ENCODE measurements at regions not wholly inside any gene's neighbourhood (a gene's known extent, or its start where the extent isn't known, plus 50 kb on each side); places are given as distances from the start of the nearest gene placed in this dataset.
"Not testable (repeated sequence)": the region's sequence is repeated elsewhere in the genome, so short reads cannot be mapped to it uniquely, and the experiment has no call there.

DNA sequence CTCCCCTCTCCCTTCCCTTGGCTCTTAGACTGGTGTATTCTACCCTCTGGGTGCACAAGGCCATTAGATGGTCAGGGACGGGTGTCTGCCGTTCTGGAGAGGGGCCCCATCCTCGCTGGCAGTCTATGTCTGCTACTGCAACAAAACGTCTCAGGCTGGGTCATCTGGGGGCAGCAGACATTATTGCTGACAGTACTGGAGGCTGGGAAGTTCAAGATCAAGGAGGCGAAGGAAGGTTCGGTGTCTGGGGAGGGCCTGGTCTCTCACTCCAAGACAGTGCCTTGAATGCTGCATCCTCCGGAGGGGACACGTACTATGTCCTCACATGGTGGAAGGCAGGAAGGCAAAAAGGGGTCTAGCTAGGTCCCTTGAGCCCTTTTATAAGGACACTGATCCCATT is 93.4 kb upstream of the COL5A1 start:
- Histone ChIP-seq H3K27ac (ENCODE audit: low read length) (no peak overlapping the region), H3K4me1 (ENCODE audit: control insufficient read depth, insufficient read depth, low read length) (peaks cover 14% of the 10 kb centered on the region), H3K36me3 (ENCODE audit: control insufficient read depth, insufficient read depth, low read length) (no peaks in the 10 kb centered on the region), H3K9me3 (ENCODE audit: control insufficient read depth, low read depth, low read length) (no peaks in the 10 kb centered on the region), H3K4me3 (ENCODE audit: low read length) (no peak overlapping the region), H3K27me3 (ENCODE audit: control insufficient read depth, insufficient read depth, low read length) (peaks cover 5% of the 10 kb centered on the region)
- no CpG with 5 or more reads among the region's 8 CpGs for WGBS (ENCODE audit: insufficient coverage, low lambda C conversion rate)
- no peak for DNase-seq

DNA sequence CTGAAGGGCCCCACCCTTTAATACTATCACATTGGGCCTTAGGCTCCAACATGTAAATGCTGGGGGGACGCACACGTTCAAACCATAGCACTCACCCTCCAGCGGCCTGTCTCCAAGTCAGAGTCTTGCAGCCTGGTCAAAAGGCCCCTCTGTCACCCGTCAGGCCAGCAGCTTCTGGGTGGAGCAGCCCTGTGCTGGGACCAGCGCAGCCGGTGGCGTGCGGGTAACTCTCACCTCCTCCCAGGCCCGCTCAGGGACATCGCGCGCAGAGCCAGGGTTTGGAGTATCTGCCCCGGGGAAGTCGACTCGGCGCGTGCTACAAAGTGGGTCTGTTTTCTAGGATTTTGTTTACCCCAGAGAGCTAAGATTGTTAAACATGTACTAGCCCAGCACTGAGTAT is 93.0 kb upstream of the COL5A1 start:
- WGBS (ENCODE audit: insufficient coverage, low lambda C conversion rate), result no CpG with 5 or more reads among the region's 17 CpGs
- H3K4me3 ChIP-seq (ENCODE audit: low read length), result no peak overlapping the region
- DNase-seq, result no peak
- H3K36me3 ChIP-seq (ENCODE audit: control insufficient read depth, insufficient read depth, low read length), result no peaks in the 10 kb centered on the region
- no peak overlapping the region for H3K27ac ChIP-seq (ENCODE audit: low read length)
- H3K9me3 ChIP-seq (ENCODE audit: control insufficient read depth, low read depth, low read length), result no peaks in the 10 kb centered on the region
- peaks cover 14% of the 10 kb centered on the region for H3K4me1 ChIP-seq (ENCODE audit: control insufficient read depth, insufficient read depth, low read length)
- peaks cover 5% of the 10 kb centered on the region for H3K27me3 ChIP-seq (ENCODE audit: control insufficient read depth, insufficient read depth, low read length)

DNA sequence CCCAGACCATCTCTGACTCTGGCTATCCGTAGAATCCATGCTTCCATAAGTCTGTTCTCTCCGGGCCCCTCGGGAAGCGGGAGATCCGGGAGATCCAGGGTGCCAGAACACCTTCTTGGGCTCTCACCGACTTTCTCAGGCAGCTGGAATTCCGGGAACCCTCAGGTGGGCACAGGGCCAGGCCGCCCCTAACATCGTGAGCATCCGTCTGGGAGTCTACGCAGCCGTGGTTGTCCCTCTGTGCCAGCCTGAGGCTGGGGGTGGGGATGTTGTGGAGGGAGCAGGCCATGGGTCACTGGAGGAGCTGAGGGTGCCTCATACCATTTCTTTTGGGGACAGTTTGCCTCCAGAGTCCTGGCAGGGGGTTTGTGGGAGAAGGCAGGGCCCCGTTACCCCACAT is 92.3 kb upstream of the COL5A1 start:
- H3K27me3 ChIP-seq (ENCODE audit: control insufficient read depth, insufficient read depth, low read length), result peaks cover 5% of the 10 kb centered on the region

DNA sequence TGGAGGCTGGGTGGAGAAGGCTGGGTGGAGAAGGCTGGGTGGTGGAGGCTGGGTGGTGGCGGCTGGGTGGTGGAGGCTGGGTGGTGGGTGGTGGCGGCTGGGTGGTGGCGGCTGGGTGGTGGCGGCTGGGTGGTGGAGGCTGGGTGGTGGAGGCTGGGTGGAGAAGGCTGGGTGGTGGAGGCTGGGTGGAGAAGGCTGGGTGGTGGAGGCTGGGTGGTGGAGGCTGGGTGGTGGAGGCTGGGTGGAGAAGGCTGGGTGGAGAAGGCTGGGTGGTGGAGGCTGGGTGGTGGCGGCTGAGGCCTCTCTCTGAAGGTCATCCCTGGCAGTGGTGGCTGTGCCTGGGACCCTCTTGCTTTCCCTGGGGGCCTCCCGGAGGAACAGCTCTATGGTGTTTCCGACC is 91.5 kb upstream of the COL5A1 start:
- H3K4me1 ChIP-seq (ENCODE audit: control insufficient read depth, insufficient read depth, low read length); H3K27me3 ChIP-seq (ENCODE audit: control insufficient read depth, insufficient read depth, low read length); H3K4me3 ChIP-seq (ENCODE audit: low read length); H3K36me3 ChIP-seq (ENCODE audit: control insufficient read depth, insufficient read depth, low read length); H3K27ac ChIP-seq (ENCODE audit: low read length); H3K9me3 ChIP-seq (ENCODE audit: control insufficient read depth, low read depth, low read length); DNase-seq: not testable (repeated sequence)
- no CpG with 5 or more reads among the region's 7 CpGs for WGBS (ENCODE audit: insufficient coverage, low lambda C conversion rate)

More for the DNA sequence above, 92.3 kb upstream of the COL5A1 start:
- H3K4me1 ChIP-seq (ENCODE audit: control insufficient read depth, insufficient read depth, low read length), result peaks cover 14% of the 10 kb centered on the region
- no peak for DNase-seq
- no peaks in the 10 kb centered on the region for H3K9me3 ChIP-seq (ENCODE audit: control insufficient read depth, low read depth, low read length)
- H3K27ac ChIP-seq (ENCODE audit: low read length), result no peak overlapping the region
- no CpG with 5 or more reads among the region's 13 CpGs for WGBS (ENCODE audit: insufficient coverage, low lambda C conversion rate)
- H3K4me3 ChIP-seq (ENCODE audit: low read length), result no peak overlapping the region
- no peaks in the 10 kb centered on the region for H3K36me3 ChIP-seq (ENCODE audit: control insufficient read depth, insufficient read depth, low read length)

DNA sequence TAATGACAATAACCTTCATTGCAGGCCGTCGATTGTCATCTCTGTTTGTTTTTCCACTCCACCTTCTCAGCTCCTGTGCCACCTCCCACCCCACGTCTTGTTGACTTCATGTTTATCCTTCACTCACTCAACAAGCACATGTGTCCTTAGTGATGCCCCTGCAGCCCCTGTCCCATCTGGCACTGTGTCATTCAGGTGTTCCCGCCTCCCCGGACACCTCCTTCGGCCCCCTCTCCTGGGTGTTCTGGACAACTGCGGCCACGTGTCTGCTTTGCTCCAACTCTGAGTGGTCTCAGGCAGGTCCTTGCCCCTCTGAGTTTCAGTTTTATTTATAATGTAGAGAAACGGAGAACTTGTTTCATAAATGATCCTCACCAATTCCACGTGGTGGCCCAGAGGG is 91.0 kb upstream of the COL5A1 start:
- Histone ChIP-seq H3K36me3 (ENCODE audit: control insufficient read depth, insufficient read depth, low read length) (no peaks in the 10 kb centered on the region), H3K27ac (ENCODE audit: low read length) (no peak overlapping the region), H3K4me1 (ENCODE audit: control insufficient read depth, insufficient read depth, low read length) (peaks cover 2% of the 10 kb centered on the region), H3K9me3 (ENCODE audit: control insufficient read depth, low read depth, low read length) (no peaks in the 10 kb centered on the region), H3K4me3 (ENCODE audit: low read length) (no peak overlapping the region), H3K27me3 (ENCODE audit: control insufficient read depth, insufficient read depth, low read length) (peaks cover 2% of the 10 kb centered on the region)
- DNase-seq, result no peak
- WGBS (ENCODE audit: insufficient coverage, low lambda C conversion rate), result 80% methylated on average over 4 of the region's 10 CpGs

DNA sequence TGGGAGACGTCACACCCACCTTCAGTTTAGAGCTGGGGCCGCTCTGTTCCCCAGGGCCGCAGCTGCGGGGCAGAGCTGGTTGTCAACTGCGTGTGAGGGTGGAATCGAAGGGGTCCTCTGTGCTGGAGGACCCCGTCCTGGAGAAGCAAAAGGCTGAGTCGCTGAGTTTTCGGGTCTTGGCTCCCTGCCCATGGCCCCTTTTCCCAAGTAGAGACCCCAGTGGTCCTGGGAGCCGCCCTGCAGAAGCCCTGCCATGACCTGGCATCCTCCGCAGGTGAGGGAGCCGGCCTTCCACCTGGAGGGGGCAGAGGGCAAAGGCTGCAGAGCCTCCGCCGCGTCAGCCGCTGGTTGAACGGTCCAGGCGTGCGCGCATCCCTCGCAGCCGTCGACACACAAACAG is 90.4 kb upstream of the COL5A1 start:
- no peak overlapping the region for H3K27ac ChIP-seq (ENCODE audit: low read length)
- no peaks in the 10 kb centered on the region for H3K4me1 ChIP-seq (ENCODE audit: control insufficient read depth, insufficient read depth, low read length)
- H3K27me3 ChIP-seq (ENCODE audit: control insufficient read depth, insufficient read depth, low read length), result no peaks in the 10 kb centered on the region
- no peak for DNase-seq
- no CpG with 5 or more reads among the region's 23 CpGs for WGBS (ENCODE audit: insufficient coverage, low lambda C conversion rate)
- H3K4me3 ChIP-seq (ENCODE audit: low read length), result no peak overlapping the region
- no peaks in the 10 kb centered on the region for H3K9me3 ChIP-seq (ENCODE audit: control insufficient read depth, low read depth, low read length)
- H3K36me3 ChIP-seq (ENCODE audit: control insufficient read depth, insufficient read depth, low read length), result no peaks in the 10 kb centered on the region

DNA sequence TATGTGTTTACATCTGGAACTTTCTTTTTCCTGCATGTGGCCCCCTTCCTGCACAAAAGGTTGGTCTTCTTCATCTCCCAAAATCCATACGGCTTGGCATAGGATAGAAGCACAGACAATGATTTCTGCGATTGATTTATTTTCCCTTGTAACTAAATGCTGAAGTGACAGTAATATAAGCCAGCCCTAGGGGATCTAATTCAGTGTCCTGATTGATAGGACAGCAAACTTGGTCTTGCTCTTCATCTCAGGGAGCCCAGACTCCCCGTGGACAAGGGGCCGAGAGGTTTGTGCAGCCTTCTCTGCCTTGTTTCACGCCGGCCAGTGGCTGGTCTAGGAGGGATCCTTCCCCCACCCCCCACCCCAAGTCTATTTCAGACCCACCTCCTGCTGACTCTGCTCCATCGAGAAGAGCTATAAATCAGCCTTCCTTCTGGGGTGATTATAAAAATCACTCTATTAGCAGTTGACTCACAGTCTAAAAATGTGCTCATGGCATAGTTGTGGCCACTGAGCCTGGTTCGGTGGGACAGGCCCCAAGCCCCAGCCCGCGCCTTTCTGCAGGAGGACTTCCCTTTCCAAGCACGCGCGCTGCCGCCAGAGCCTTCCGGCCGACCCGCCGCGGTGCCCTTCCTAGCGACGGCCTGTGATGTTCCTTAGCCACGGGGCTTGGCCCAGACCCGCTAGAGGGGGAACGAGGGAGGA is 89.8 kb upstream of the COL5A1 start:
- Histone ChIP-seq H3K9me3 (ENCODE audit: control insufficient read depth, low read depth, low read length) (no peaks in the 10 kb centered on the region), H3K27me3 (ENCODE audit: control insufficient read depth, insufficient read depth, low read length) (no peaks in the 10 kb centered on the region), H3K36me3 (ENCODE audit: control insufficient read depth, insufficient read depth, low read length) (no peaks in the 10 kb centered on the region), H3K4me3 (ENCODE audit: low read length) (no peak overlapping the region), H3K4me1 (ENCODE audit: control insufficient read depth, insufficient read depth, low read length) (peaks cover 2% of the 10 kb centered on the region), H3K27ac (ENCODE audit: low read length) (no peak overlapping the region)
- no peak for DNase-seq
- no CpG with 5 or more reads among the region's 24 CpGs for WGBS (ENCODE audit: insufficient coverage, low lambda C conversion rate)

DNA sequence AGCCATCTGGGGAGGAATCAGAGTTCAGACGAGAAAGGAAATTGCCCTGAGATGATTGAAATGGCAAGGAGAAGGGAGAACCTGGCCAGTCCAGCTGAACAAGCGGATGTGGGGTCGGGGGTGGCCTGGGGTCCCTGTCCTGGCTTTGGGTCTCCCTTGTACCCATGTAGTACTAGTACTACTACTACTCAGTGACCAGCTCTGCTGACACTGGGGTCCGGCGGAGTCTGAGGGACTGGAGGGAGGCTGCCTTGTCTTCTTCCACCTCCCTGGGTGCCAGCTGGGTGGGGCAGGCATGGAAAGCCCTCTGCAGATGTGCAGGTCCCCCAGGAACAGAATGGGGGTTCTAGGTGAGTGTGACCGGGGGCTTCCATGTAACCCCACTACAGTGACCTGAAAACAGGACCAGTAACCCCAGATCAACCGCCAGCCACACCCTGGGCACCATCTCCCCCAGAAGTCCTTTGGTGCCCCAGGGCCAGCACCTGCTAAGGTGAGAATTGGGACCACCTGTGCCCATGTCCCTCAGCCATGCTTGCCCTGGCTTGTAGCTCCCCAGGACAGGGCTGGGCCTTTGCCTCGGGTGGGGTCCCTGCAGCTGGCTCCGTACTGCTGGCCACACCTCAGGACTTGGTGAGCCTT is 89.1 kb upstream of the COL5A1 start:
- Histone ChIP-seq H3K4me1 (ENCODE audit: control insufficient read depth, insufficient read depth, low read length) (peaks cover 2% of the 10 kb centered on the region), H3K4me3 (ENCODE audit: low read length) (no peak overlapping the region), H3K36me3 (ENCODE audit: control insufficient read depth, insufficient read depth, low read length) (no peaks in the 10 kb centered on the region), H3K9me3 (ENCODE audit: control insufficient read depth, low read depth, low read length) (no peaks in the 10 kb centered on the region), H3K27me3 (ENCODE audit: control insufficient read depth, insufficient read depth, low read length) (no peaks in the 10 kb centered on the region), H3K27ac (ENCODE audit: low read length) (no peak overlapping the region)
- no CpG with 5 or more reads among the region's 9 CpGs for WGBS (ENCODE audit: insufficient coverage, low lambda C conversion rate)
- DNase-seq, result no peak

DNA sequence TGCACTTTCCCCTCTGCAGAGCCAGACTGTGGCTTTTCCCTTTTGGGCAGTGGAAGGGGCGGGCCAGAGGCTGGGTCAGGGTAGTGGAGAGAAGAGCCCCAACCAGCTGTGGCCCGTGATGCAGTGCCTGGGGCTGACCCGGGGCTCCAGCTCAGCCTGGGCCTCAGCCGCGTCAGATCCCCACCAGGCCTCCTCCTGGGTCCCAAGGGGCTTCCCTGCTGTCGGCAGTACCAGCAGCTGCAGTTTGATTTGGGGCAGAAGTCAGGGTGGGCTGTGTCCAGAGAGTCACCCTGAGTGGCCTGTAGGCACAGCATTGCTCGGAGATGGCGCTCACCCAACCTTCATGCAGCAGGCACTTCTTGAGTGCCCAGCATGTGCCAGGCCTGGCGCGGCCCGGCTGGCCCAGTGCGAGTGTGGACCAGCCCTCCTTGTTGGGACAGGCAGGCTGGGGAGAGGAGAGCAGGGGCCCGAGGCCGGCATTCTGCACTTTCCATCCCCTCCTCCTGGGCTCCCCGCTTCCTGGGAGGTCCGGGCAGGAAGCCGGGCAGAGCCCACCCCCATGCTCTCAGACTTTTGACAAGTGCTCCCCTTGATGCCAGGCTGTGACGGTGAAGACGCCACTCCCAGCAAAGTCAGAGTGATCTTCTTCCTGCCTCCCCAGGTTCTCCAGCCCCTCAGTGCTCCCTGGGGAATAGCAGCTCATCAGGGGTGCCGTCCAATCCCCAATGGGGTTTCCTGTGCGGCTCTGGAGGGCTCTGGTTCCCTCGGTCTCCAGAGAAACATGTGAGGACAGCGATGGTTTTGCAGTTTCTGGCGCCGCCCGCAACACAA is 88.3 kb upstream of the COL5A1 start:
- H3K27me3 ChIP-seq (ENCODE audit: control insufficient read depth, insufficient read depth, low read length), result no peaks in the 10 kb centered on the region
- H3K4me3 ChIP-seq (ENCODE audit: low read length), result no peak overlapping the region
- H3K4me1 ChIP-seq (ENCODE audit: control insufficient read depth, insufficient read depth, low read length), result peaks cover 2% of the 10 kb centered on the region
- no peak overlapping the region for H3K27ac ChIP-seq (ENCODE audit: low read length)
- H3K9me3 ChIP-seq (ENCODE audit: control insufficient read depth, low read depth, low read length), result no peaks in the 10 kb centered on the region
- no CpG with 5 or more reads among the region's 26 CpGs for WGBS (ENCODE audit: insufficient coverage, low lambda C conversion rate)
- DNase-seq, result no peak
- no peaks in the 10 kb centered on the region for H3K36me3 ChIP-seq (ENCODE audit: control insufficient read depth, insufficient read depth, low read length)

DNA sequence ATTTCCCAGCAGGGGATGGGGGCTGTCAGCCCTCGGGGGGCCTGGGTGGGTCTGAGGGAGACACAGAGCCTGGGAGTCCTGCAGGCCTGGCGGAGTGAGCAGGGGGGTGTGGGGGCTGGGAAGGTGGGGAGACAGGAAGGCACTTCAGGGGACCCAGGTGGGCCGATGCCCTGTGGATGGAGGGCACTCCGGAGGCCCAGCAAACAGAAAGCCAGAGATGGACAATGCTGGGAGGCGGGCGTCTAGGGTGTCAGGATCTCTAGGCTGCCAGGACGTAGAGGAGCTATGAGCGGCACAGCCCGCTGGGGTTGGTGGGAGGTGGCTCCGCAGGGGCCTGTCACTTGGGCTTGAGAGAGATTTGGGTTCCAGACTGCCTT is 87.6 kb upstream of the COL5A1 start:
- no peaks in the 10 kb centered on the region for H3K27me3 ChIP-seq (ENCODE audit: control insufficient read depth, insufficient read depth, low read length)
- no peak overlapping the region for H3K27ac ChIP-seq (ENCODE audit: low read length)
- no peaks in the 10 kb centered on the region for H3K36me3 ChIP-seq (ENCODE audit: control insufficient read depth, insufficient read depth, low read length)
- no CpG with 5 or more reads among the region's 10 CpGs for WGBS (ENCODE audit: insufficient coverage, low lambda C conversion rate)
- no peak for DNase-seq
- H3K9me3 ChIP-seq (ENCODE audit: control insufficient read depth, low read depth, low read length), result no peaks in the 10 kb centered on the region
- H3K4me3 ChIP-seq (ENCODE audit: low read length), result no peak overlapping the region
- peaks cover 2% of the 10 kb centered on the region for H3K4me1 ChIP-seq (ENCODE audit: control insufficient read depth, insufficient read depth, low read length)

Measured in large intestine (tissue), 3 donors.